KMS-11 (cell line): ENCODE measurements at regions not wholly inside any gene's neighbourhood (a gene's known extent, or its start where the extent isn't known, plus 50 kb on each side); places are given as distances from the start of the nearest gene placed in this dataset.

ENCODE experiments used
- H2AFZ ChIP-seq: fragments of 200-600 bp; sonication (generic); 2 replicates; pipeline ENCODE4 v1.6.1; 2016; ENCODE audit warnings: antibody characterized with exemption, mixed run types, low read depth
- H3K27ac ChIP-seq: fragments of 200-600 bp; sonication (generic); 2 replicates; pipeline ENCODE4 v1.6.1; 2016; ENCODE audit warnings: mild to moderate bottlenecking, mixed run types
- H3K27me3 ChIP-seq: fragments of 200-600 bp; sonication (generic); 2 replicates; pipeline ENCODE4 v1.6.1; 2017; ENCODE audit warnings: mild to moderate bottlenecking, low read depth, mixed run types, moderate library complexity; ENCODE audit not compliant: insufficient read depth
- H3K36me3 ChIP-seq: fragments of 200-600 bp; sonication (generic); 2 replicates; pipeline ENCODE4 v1.6.1; 2017; ENCODE audit warnings: mild to moderate bottlenecking, mixed run types; ENCODE audit not compliant: insufficient read depth
- H3K4me1 ChIP-seq: fragments of 200-600 bp; sonication (generic); 2 replicates; pipeline ENCODE4 v1.6.1; 2016; ENCODE audit warnings: mild to moderate bottlenecking, low read depth, mixed run types; ENCODE audit not compliant: poor library complexity, severe bottlenecking
- H3K4me2 ChIP-seq: fragments of 200-600 bp; sonication (generic); 2 replicates; pipeline ENCODE4 v1.7.0; 2016; ENCODE audit warnings: mild to moderate bottlenecking, mixed run types
- H3K4me3 ChIP-seq: fragments of 200-600 bp; sonication (generic); IDR thresholded peaks from 2 replicates; pipeline ENCODE4 v1.6.1; 2017; ENCODE audit warnings: low read depth, low read length, mixed read lengths; ENCODE audit not compliant: insufficient read depth
- H3K79me2 ChIP-seq: fragments of 200-600 bp; sonication (generic); 2 replicates; pipeline ENCODE4 v1.6.1; 2016; ENCODE audit warnings: low read depth, mixed run types; ENCODE audit not compliant: insufficient read depth
- H3K9ac ChIP-seq: fragments of 200-600 bp; sonication (generic); 2 replicates; pipeline ENCODE4 v1.6.1; 2016; ENCODE audit warnings: mild to moderate bottlenecking, mixed run types
- H4K20me1 ChIP-seq: fragments of 200-600 bp; sonication (generic); 2 replicates; pipeline ENCODE4 v1.6.1; 2016; ENCODE audit warnings: mild to moderate bottlenecking, mixed run types; ENCODE audit not compliant: insufficient read depth
- CTCF ChIP-seq: fragments of 200-600 bp; sonication (generic); conservative IDR thresholded peaks from 2 replicates; pipeline ENCODE4 v1.6.1; 2017; ENCODE audit warnings: low read depth, mild to moderate bottlenecking, antibody characterized with exemption, low read length, moderate library complexity, mixed read lengths

GRCh38 chr15:47294765-47295259, 422.5 kb upstream of the SEMA6D start:
- no peaks in the 10 kb centered on the region for H3K79me2 ChIP-seq
- no peaks in the 10 kb centered on the region for H4K20me1 ChIP-seq

GRCh38 chr15:47296881-47297280, 420.4 kb upstream of the SEMA6D start:
- Histone ChIP-seq H3K27me3 (no peaks in the 10 kb centered on the region), H3K4me1 (peaks cover 82% of the 10 kb centered on the region), H3K79me2 (no peaks in the 10 kb centered on the region), H2AFZ (no peak overlapping the region), H3K9ac (no peak overlapping the region), H3K27ac (peak overlapping the region; percentile 68), H3K36me3 (no peaks in the 10 kb centered on the region), H3K4me3 (no peak overlapping the region), H3K4me2 (peak overlapping the region; percentile 34; the same call in 1 of the 2 replicates), H4K20me1 (no peaks in the 10 kb centered on the region)
- TF ChIP-seq CTCF: no peak

More at GRCh38 chr15:47294765-47295259, 422.5 kb upstream of the SEMA6D start:
- Histone ChIP-seq H3K27me3 (no peaks in the 10 kb centered on the region), H3K4me1 (peaks cover 66% of the 10 kb centered on the region), H3K4me2 (no peak overlapping the region; the same call in 1 of the 2 replicates), H3K9ac (no peak overlapping the region), H3K27ac (no peak overlapping the region), H3K4me3 (no peak overlapping the region), H3K36me3 (no peaks in the 10 kb centered on the region), H2AFZ (no peak overlapping the region)
- no peak for TF ChIP-seq CTCF

GRCh38 chr15:47299846-47300434, 417.4 kb upstream of the SEMA6D start:
- Histone ChIP-seq H4K20me1 (no peaks in the 10 kb centered on the region), H3K4me1 (peaks cover 67% of the 10 kb centered on the region), H3K27me3 (no peaks in the 10 kb centered on the region), H2AFZ (no peak overlapping the region), H3K27ac (no peak overlapping the region), H3K4me2 (no peak overlapping the region), H3K9ac (no peak overlapping the region), H3K36me3 (no peaks in the 10 kb centered on the region), H3K4me3 (no peak overlapping the region), H3K79me2 (no peaks in the 10 kb centered on the region)
- no peak for TF ChIP-seq CTCF

- no peaks in the 10 kb centered on the region for H3K27me3 ChIP-seq
- TF ChIP-seq CTCF: no peak
- H3K4me1 ChIP-seq: peaks cover 61% of the 10 kb centered on the region
- H3K27ac ChIP-seq: no peak overlapping the region
- no peak overlapping the region for H3K9ac ChIP-seq
- H3K36me3 ChIP-seq: no peaks in the 10 kb centered on the region
- H3K4me3 ChIP-seq: no peak overlapping the region
- no peaks in the 10 kb centered on the region for H3K79me2 ChIP-seq
- H4K20me1 ChIP-seq: no peaks in the 10 kb centered on the region
- no peak overlapping the region for H2AFZ ChIP-seq
- H3K4me2 ChIP-seq: no peak overlapping the region; the same call in 1 of the 2 replicates
Observed at GRCh38 chr15:47300596-47300995, 416.7 kb upstream of the SEMA6D start.
